ENCODE measurements at regions not wholly inside any gene's neighbourhood (a gene's known extent, or its start where the extent isn't known, plus 50 kb on each side); places are given as distances from the start of the nearest gene placed in this dataset.
"Not testable (repeated sequence)": the region's sequence is repeated elsewhere in the genome, so short reads cannot be mapped to it uniquely, and the experiment has no call there.

- FAIRE-seq: no peak
These were observed 67.5 kb upstream of the P3H2 start for GRCh38 chr3:190188197-190188596.

- FAIRE-seq: no peak
These were observed 62.4 kb upstream of the P3H2 start for GRCh38 chr3:190183121-190183520.

GRCh38 chr3:190182418-190183043, 61.8 kb upstream of the P3H2 start:
- no peak for FAIRE-seq

GRCh38 chr3:190180268-190180667, 59.6 kb upstream of the P3H2 start:
- FAIRE-seq: no peak

GRCh38 chr3:190178779-190179178, 58.1 kb upstream of the P3H2 start:
- no peak for FAIRE-seq

GRCh38 chr3:190176933-190177525, 56.3 kb upstream of the P3H2 start:
- FAIRE-seq: not testable (repeated sequence)

GRCh38 chr3:190176106-190176505, 55.4 kb upstream of the P3H2 start:
- not testable (repeated sequence) for FAIRE-seq

GRCh38 chr3:190175490-190175889, 54.8 kb upstream of the P3H2 start:
- FAIRE-seq: no peak

GRCh38 chr3:190174471-190174870, 53.8 kb upstream of the P3H2 start:
- no peak for FAIRE-seq

GRCh38 chr3:190173426-190173825, 52.7 kb upstream of the P3H2 start:
- FAIRE-seq: no peak

- FAIRE-seq: peak; percentile 28
These were observed 52.1 kb upstream of the P3H2 start for GRCh38 chr3:190172751-190173150.

Data from G401.6 (cell line).